H1 (cell line): ENCODE measurements at regions not wholly inside any gene's neighbourhood (a gene's known extent, or its start where the extent isn't known, plus 50 kb on each side); places are given as distances from the start of the nearest gene placed in this dataset.

Experiments used
- CTCF ChIA-PET: fragments of 300-600 bp; sonication (Branson Sonifier 250); formaldehyde crosslinking; loops from one replicate; lab custom pipeline; 2021; ENCODE audit not compliant: partially characterized antibody; lab: Charles Lee
- POLR2A ChIA-PET: fragments of 300-600 bp; sonication (Branson Sonifier 250); formaldehyde crosslinking; loops from one replicate; lab custom pipeline; 2021; ENCODE audit warnings: inconsistent platforms; ENCODE audit not compliant: partially characterized antibody; lab: Charles Lee
- DNase-seq, 2 experiments: peaks; one replicate each; pipeline versions ENCODE4 v3.0.0 to v3.0.0-alpha.2; 2010 to 2022; ENCODE audit warnings: low spot score in 2 of 2, low read depth in 1 of 2, mixed read lengths in 1 of 2
- FAIRE-seq: peaks from 2 replicates; lab custom pipeline; 2011; peaks lifted over from hg19 to GRCh38; lab: Jason Lieb, UNC
- H2AFZ ChIP-seq: 2 replicates; pipeline ENCODE4 v1.8.1; 2012; ENCODE audit warnings: low read length, inconsistent platforms
- H2AK5ac ChIP-seq: 2 replicates; pipeline ENCODE4 v1.6.1; 2013; ENCODE audit warnings: low read depth, low read length
- H2BK120ac ChIP-seq: replicated peaks from 2 replicates; pipeline ENCODE3; 2013; ENCODE audit warnings: low read depth, low read length, inconsistent platforms
- H2BK12ac ChIP-seq: 2 replicates; pipeline ENCODE4 v1.6.1; 2013; ENCODE audit warnings: low read depth, low read length
- H2BK15ac ChIP-seq: 2 replicates; pipeline ENCODE4 v1.6.1; 2013; ENCODE audit warnings: low read length
- H2BK20ac ChIP-seq: 2 replicates; pipeline ENCODE4 v1.6.1; 2013; ENCODE audit warnings: low read length
- H2BK5ac ChIP-seq: 2 replicates; pipeline ENCODE4 v1.6.1; 2013; ENCODE audit warnings: low read depth, low read length
- H3K14ac ChIP-seq: 2 replicates; pipeline ENCODE4 v1.6.1; 2013; ENCODE audit warnings: inconsistent platforms; ENCODE audit not compliant: insufficient read length
- H3K18ac ChIP-seq: 2 replicates; pipeline ENCODE4 v1.6.1; 2013; ENCODE audit warnings: low read length; ENCODE audit errors: extremely low read depth
- H3K23ac ChIP-seq: 2 replicates; pipeline ENCODE4 v1.6.1; 2013; ENCODE audit warnings: inconsistent platforms; ENCODE audit not compliant: insufficient read length
- H3K23me2 ChIP-seq: 2 replicates; pipeline ENCODE4 v1.6.1; 2013; ENCODE audit warnings: low read depth, low read length
- H3K27ac ChIP-seq: 2 replicates; pipeline ENCODE4 v1.6.1; 2011; ENCODE audit warnings: low read depth, low read length, inconsistent platforms
- H3K27me3 ChIP-seq, 4 experiments: replicated peaks in 1 of 4; 1 replicate in 1 of 4; 2 replicates in 3 of 4; pipeline versions ENCODE4 v1.6.1 to v1.8.1; 2011 to 2013; ENCODE audit warnings: low read length in 3 of 4, mild to moderate bottlenecking in 3 of 4, inconsistent platforms in 2 of 4, mixed read lengths in 2 of 4, moderate library complexity in 1 of 4; ENCODE audit not compliant: control insufficient read depth in 3 of 4, insufficient read depth in 3 of 4; ENCODE audit errors: extremely low read depth in 1 of 4
- H3K36me3 ChIP-seq, 4 experiments: 2 replicates each; pipeline versions ENCODE4 v1.6.1 to v1.8.1; 2011 to 2013; ENCODE audit warnings: mild to moderate bottlenecking in 4 of 4, low read length in 3 of 4, moderate library complexity in 2 of 4, control low read depth in 1 of 4, inconsistent platforms in 1 of 4; ENCODE audit not compliant: insufficient read depth in 4 of 4, control insufficient read depth in 2 of 4
- H3K4ac ChIP-seq: replicated peaks from 2 replicates; pipeline ENCODE3; 2013; ENCODE audit warnings: low read length, low read depth, mixed read lengths, inconsistent platforms; ENCODE audit not compliant: insufficient read length
- H3K4me1 ChIP-seq, 4 experiments: replicated peaks in 1 of 4; 1 replicate in 1 of 4; 2 replicates in 3 of 4; pipeline versions ENCODE4 v1.6.1 to v1.8.1; 2011 to 2013; ENCODE audit warnings: low read length in 3 of 4, inconsistent platforms in 2 of 4, mixed read lengths in 1 of 4; ENCODE audit not compliant: insufficient read depth in 4 of 4, control insufficient read depth in 3 of 4
- H3K4me2 ChIP-seq, 2 experiments: 2 replicates each; pipeline versions ENCODE4 v1.6.1 to v1.8.1; 2011 to 2013; ENCODE audit warnings: low read depth in 2 of 2, low read length in 2 of 2, control low read depth in 1 of 2, inconsistent platforms in 1 of 2, mild to moderate bottlenecking in 1 of 2; ENCODE audit not compliant: insufficient read depth in 1 of 2
- H3K4me3 ChIP-seq, 4 experiments: fragments of 200-600, 300-600 bp in 1 of 4; sonication (generic), shearing (Covaris generic), sonication (Bioruptor Twin) in 1 of 4; 2 replicates each; pipeline versions ENCODE4 v1.5.1 to v1.8.1; 2011 to 2016; ENCODE audit warnings: low read length in 4 of 4, low read depth in 3 of 4, control low read depth in 2 of 4, inconsistent platforms in 2 of 4, mild to moderate bottlenecking in 2 of 4, mixed read lengths in 1 of 4, moderate library complexity in 1 of 4; ENCODE audit not compliant: insufficient read depth in 2 of 4; ENCODE audit errors: extremely low read depth in 1 of 4
- H3K56ac ChIP-seq: replicated peaks from 2 replicates; pipeline ENCODE3; 2013; ENCODE audit warnings: low read depth, mild to moderate bottlenecking, mixed read lengths, low read length, inconsistent platforms; ENCODE audit not compliant: insufficient read length
- H3K79me1 ChIP-seq: 2 replicates; pipeline ENCODE4 v1.6.1; 2013; ENCODE audit warnings: low read depth, low read length, control low read depth
- H3K79me2 ChIP-seq, 2 experiments: 2 replicates each; pipeline versions ENCODE4 v1.6.1 to v1.8.1; 2012 to 2013; ENCODE audit warnings: low read length in 2 of 2, mild to moderate bottlenecking in 2 of 2, inconsistent platforms in 1 of 2; ENCODE audit not compliant: insufficient read depth in 2 of 2, control insufficient read depth in 1 of 2
- H3K9ac ChIP-seq, 4 experiments: replicated peaks in 1 of 4; 1 replicate in 1 of 4; 2 replicates in 3 of 4; pipeline versions ENCODE4 v1.6.1 to v1.8.1; 2011 to 2013; ENCODE audit warnings: low read depth in 3 of 4, low read length in 3 of 4, control low read depth in 2 of 4, mild to moderate bottlenecking in 2 of 4, moderate library complexity in 2 of 4, inconsistent platforms in 1 of 4; ENCODE audit errors: extremely low read depth in 1 of 4
- H3K9me3 ChIP-seq, 2 experiments: 2 replicates each; pipeline versions ENCODE4 v1.6.1 to v1.8.1; 2012 to 2013; ENCODE audit warnings: mild to moderate bottlenecking in 2 of 2, moderate library complexity in 2 of 2, control low read depth in 1 of 2, inconsistent platforms in 1 of 2, low read depth in 1 of 2, low read length in 1 of 2, mixed read lengths in 1 of 2; ENCODE audit not compliant: insufficient read depth in 2 of 2
- H4K20me1 ChIP-seq, 2 experiments: replicated peaks in 1 of 2; 2 replicates each; pipeline versions ENCODE3 to v1.8.1; 2011 to 2013; ENCODE audit warnings: inconsistent platforms in 2 of 2, low read length in 2 of 2, mild to moderate bottlenecking in 1 of 2; ENCODE audit not compliant: insufficient read depth in 2 of 2, control insufficient read depth in 1 of 2
- H4K5ac ChIP-seq: 2 replicates; pipeline ENCODE4 v1.6.1; 2013; ENCODE audit warnings: low read length, low read depth, mixed read lengths, inconsistent platforms; ENCODE audit not compliant: insufficient read length
- H4K8ac ChIP-seq: 2 replicates; pipeline ENCODE4 v1.8.0; 2013; ENCODE audit warnings: mild to moderate bottlenecking, moderate library complexity, low read length, inconsistent platforms; ENCODE audit not compliant: insufficient read depth; ENCODE audit errors: extremely low read depth
- H4K91ac ChIP-seq: replicated peaks from 2 replicates; pipeline ENCODE3; 2013; ENCODE audit warnings: low read length, mixed read lengths, inconsistent platforms; ENCODE audit not compliant: insufficient read length
- CBX8 ChIP-seq: fragments of 300-800, 300-1000 bp; sonication (generic); IDR thresholded peaks from 2 replicates; pipeline ENCODE4 v1.7.1; 2016; ENCODE audit warnings: low read depth, low read length, borderline replicate concordance
- GABPA ChIP-seq: IDR thresholded peaks from 2 replicates; pipeline ENCODE4 v1.6.1; 2011; ENCODE audit warnings: mild to moderate bottlenecking, low read length, moderate library complexity, borderline replicate concordance; ENCODE audit not compliant: insufficient read depth
- JUND ChIP-seq: IDR thresholded peaks from 2 replicates; pipeline ENCODE4 v1.6.1; 2011; ENCODE audit warnings: mild to moderate bottlenecking, improper control_type of control experiment, low read length
- MAFK ChIP-seq: IDR thresholded peaks from 2 replicates; pipeline ENCODE4 v1.6.1; 2012; ENCODE audit warnings: low read depth, mild to moderate bottlenecking, improper control_type of control experiment, low read length
- NRF1 ChIP-seq: IDR thresholded peaks from 2 replicates; pipeline ENCODE4 v1.6.1; 2011; ENCODE audit warnings: mild to moderate bottlenecking, low read depth, low read length, improper control_type of control experiment
- POLR2A ChIP-seq, 2 experiments: IDR thresholded peaks; 1 replicate in 1 of 2; 2 replicates in 1 of 2; pipeline ENCODE4 v1.6.1; 2011; ENCODE audit warnings: low read depth in 2 of 2, low read length in 2 of 2, mild to moderate bottlenecking in 2 of 2; ENCODE audit errors: control extremely low read depth in 1 of 2
- WGBS, 2 experiments: shearing (Covaris generic) in 1 of 2; methylation state at CpG; one replicate each; pipeline versions ENCODE4 v1.1.6 to v1.1.7; 2013 to 2015; ENCODE audit warnings: low lambda C conversion rate in 2 of 2, mixed read lengths in 2 of 2, inconsistent platforms in 1 of 2, low coverage in 1 of 2, missing lambda C conversion rate in 1 of 2; ENCODE audit not compliant: insufficient replicate concordance in 2 of 2, insufficient coverage in 1 of 2, insufficient read length in 1 of 2; ENCODE audit errors: extremely low coverage in 1 of 2, missing lambda C conversion rate in 1 of 2; 5-methylcytosine and 5-hydroxymethylcytosine counted together
- TF ChIP-seq, protein P1 (sequence below), 3 experiments: IDR thresholded peaks; 1 replicate in 2 of 3; 2 replicates in 1 of 3; pipeline versions ENCODE4 v1.5.1 to v1.6.1; 2011; ENCODE audit warnings: low read length in 3 of 3, mild to moderate bottlenecking in 3 of 3, inconsistent platforms in 2 of 3, low read depth in 1 of 3, moderate library complexity in 1 of 3; ENCODE audit not compliant: insufficient read depth in 1 of 3; ENCODE audit errors: control extremely low read depth in 1 of 3
- TF ChIP-seq, protein P2 (sequence below): IDR thresholded peaks from 2 replicates; pipeline ENCODE4 v1.6.1; 2011; ENCODE audit warnings: low read depth, mild to moderate bottlenecking, low read length; ENCODE audit not compliant: insufficient read depth

DNA sequence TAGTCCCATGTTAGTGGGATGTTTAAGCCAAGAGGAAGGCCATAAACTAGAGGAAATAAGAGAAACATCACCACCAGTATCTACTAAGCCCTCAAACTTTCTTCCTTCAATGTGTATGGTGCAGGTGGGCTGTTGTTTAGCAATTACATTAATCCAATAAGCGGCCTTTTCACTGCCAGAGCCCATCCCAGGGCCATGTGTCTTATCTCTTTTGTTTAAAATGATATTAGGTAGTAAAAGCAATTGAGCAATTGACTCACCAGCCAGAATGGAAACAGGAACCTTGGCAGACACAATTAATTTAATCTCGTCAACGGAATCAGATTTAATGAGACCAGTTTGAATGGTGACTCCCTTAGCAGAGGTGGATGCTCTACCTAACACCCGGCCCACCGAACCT, 1503.5 kb downstream of the UQCRFS1 start:
- Histone ChIP-seq H3K36me3 (no peaks in the 10 kb centered on the region; a peak in 1 of 8 replicates), H2AK5ac (no peak overlapping the region), H2BK12ac (no peak overlapping the region), H4K8ac (no peak overlapping the region), H3K4me1 (no peaks in the 10 kb centered on the region), H2BK5ac (no peak overlapping the region), H3K4me3 (no peak overlapping the region), H3K4ac (no peak overlapping the region), H3K23me2 (no peaks in the 10 kb centered on the region), H3K18ac (no peak overlapping the region), H4K5ac (no peak overlapping the region), H2BK20ac (no peak overlapping the region), H3K14ac (no peak overlapping the region), H2BK15ac (no peak overlapping the region), H2AFZ (no peak overlapping the region), H4K91ac (no peak overlapping the region), H3K27ac (no peak overlapping the region), H3K9me3 (peaks cover 42 to 57% of the 10 kb centered on the region in 2 experiments), H3K79me2 (no peaks in the 10 kb centered on the region), H3K56ac (no peak overlapping the region), H3K27me3 (no peaks in the 10 kb centered on the region), H3K23ac (no peak overlapping the region), H3K79me1 (no peaks in the 10 kb centered on the region), H2BK120ac (no peak overlapping the region), H3K4me2 (no peak overlapping the region), H4K20me1 (no peaks in the 10 kb centered on the region), H3K9ac (no peak overlapping the region)
- WGBS, 2 experiments: 94% methylated on average over 5 of the region's 5 CpGs; no CpG with 5 or more reads in 1 of the 2 experiments
- POLR2A ChIA-PET: no interaction called here
- TF ChIP-seq NRF1 (no peak), GABPA (no peak), MAFK (no peak), JUND (no peak), CBX8 (no peak), POLR2A (IDR thresholded peaks at IDR 0.05; ENCODE audit: control extremely low read depth in 1 of 2, low read depth in 2 of 2, low read length in 2 of 2) (no peak)
- TF ChIP-seq, protein P1, sequence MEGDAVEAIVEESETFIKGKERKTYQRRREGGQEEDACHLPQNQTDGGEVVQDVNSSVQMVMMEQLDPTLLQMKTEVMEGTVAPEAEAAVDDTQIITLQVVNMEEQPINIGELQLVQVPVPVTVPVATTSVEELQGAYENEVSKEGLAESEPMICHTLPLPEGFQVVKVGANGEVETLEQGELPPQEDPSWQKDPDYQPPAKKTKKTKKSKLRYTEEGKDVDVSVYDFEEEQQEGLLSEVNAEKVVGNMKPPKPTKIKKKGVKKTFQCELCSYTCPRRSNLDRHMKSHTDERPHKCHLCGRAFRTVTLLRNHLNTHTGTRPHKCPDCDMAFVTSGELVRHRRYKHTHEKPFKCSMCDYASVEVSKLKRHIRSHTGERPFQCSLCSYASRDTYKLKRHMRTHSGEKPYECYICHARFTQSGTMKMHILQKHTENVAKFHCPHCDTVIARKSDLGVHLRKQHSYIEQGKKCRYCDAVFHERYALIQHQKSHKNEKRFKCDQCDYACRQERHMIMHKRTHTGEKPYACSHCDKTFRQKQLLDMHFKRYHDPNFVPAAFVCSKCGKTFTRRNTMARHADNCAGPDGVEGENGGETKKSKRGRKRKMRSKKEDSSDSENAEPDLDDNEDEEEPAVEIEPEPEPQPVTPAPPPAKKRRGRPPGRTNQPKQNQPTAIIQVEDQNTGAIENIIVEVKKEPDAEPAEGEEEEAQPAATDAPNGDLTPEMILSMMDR (IDR thresholded peaks at IDR 0.05; ENCODE audit: control extremely low read depth in 1 of 3, insufficient read depth in 1 of 3, low read depth in 1 of 3, low read length in 3 of 3): no peak
- TF ChIP-seq, protein P2, sequence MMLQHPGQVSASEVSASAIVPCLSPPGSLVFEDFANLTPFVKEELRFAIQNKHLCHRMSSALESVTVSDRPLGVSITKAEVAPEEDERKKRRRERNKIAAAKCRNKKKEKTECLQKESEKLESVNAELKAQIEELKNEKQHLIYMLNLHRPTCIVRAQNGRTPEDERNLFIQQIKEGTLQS: no peak
- FAIRE-seq (no peak), DNase-seq (no peak)
- CTCF ChIA-PET: no interaction called here
